HK-2 (cell line): ENCODE measurements at regions not wholly inside any gene's neighbourhood (a gene's known extent, or its start where the extent isn't known, plus 50 kb on each side); places are given as distances from the start of the nearest gene placed in this dataset.
A peak's percentile ranks its signal among the peaks of the same experiment; 100 is the strongest.

ENCODE experiments used
- DNase-seq: peaks from one replicate; pipeline ENCODE4 v3.0.0-alpha.2; 2018; ENCODE audit not compliant: unreplicated experiment

DNA sequence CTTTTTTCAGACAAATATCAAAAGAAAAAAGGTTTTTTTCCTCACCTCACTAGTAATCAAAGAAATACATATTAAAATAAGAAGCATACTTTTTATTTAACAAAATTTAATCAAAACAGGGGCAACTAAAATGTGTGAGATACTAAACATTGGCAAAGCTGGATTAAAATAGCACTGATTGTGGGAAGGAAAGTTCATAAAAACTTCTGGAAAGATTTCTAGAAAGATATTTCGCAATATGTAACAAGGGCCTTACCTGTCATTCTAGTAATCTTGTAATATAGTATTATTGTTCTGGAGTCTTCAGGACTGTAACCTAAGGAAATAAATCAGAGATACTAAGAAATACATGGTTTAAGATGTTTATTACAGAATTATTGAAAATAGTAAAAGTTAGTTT lies 482.5 kb downstream of the SUCLA2 start:
- DNase-seq, result no peak

GRCh38 chr13:47511647-47512046 lies 489.4 kb downstream of the SUCLA2 start:
- no peak for DNase-seq

GRCh38 chr13:47508527-47509228 lies 492.4 kb downstream of the SUCLA2 start:
- no peak for DNase-seq

DNA sequence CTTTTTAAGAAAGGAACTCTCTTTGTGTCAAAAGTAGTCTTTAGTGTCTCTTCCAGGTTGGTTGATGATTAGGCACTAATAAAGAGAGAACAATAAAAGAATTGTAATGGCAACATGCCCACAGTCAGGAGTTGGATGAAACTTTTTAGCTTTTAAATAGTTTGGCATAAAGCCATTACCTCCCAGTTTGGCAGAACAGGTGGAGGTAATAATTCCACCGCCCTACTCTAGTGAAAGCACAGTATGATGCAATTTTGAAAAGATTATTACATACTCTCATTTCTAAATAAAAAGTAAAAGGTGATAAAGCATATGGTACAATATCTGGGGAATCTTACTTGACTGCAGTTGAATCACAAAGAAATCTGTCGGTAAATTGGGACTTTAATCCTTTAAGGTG lies 497.6 kb downstream of the SUCLA2 start:
- no peak for DNase-seq

DNA sequence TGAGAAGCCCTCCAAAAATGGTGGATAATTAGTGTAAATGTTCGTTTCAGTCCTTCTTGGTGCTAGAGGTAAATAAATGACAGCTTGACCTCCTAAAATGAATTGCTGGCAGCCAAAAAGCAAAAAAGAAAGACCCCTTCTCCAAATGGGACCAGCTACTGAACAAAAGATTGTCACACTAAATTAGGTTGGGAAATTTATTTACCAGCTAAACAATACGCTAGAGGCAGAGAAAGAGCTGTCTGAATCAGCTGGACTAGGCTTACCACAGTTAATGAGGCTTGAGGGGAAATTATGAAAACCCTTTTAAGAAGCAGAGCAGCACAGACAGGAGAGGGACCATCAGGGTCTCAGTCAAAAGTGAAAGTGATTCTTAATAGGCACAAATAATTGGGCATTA lies 498.9 kb downstream of the SUCLA2 start:
- DNase-seq, result no peak

GRCh38 chr13:47499358-47500150 lies 501.5 kb downstream of the SUCLA2 start:
- DNase-seq, result no peak

GRCh38 chr13:47484548-47484947 lies 516.5 kb downstream of the SUCLA2 start:
- no peak for DNase-seq

DNA sequence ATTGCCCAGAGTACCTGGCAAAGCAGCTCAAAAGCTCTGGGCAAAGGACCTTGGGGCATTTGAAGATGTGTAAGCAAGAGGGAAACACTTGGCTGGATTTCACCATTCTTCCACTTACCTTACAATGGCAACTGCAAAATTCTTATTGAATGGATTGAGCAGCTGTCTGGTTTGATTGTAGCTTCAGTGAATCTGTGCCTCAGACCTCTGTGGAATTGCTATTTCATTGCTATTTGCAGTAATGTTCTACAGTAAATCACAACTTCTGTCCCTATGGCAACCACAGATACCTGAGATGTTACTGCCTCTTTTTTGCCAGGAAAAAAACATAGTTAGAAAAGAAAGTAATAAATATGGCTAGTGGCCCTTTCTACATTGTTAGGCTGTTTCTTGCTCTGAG lies 519.5 kb downstream of the SUCLA2 start:
- DNase-seq, result no peak

GRCh38 chr13:47480951-47481350 lies 520.1 kb downstream of the SUCLA2 start:
- no peak for DNase-seq

- DNase-seq, result no peak
Measured at GRCh38 chr13:47480121-47480520, 521.0 kb downstream of the SUCLA2 start.

- DNase-seq, result no peak
Measured at GRCh38 chr13:47478985-47479384, 522.1 kb downstream of the SUCLA2 start.

DNA sequence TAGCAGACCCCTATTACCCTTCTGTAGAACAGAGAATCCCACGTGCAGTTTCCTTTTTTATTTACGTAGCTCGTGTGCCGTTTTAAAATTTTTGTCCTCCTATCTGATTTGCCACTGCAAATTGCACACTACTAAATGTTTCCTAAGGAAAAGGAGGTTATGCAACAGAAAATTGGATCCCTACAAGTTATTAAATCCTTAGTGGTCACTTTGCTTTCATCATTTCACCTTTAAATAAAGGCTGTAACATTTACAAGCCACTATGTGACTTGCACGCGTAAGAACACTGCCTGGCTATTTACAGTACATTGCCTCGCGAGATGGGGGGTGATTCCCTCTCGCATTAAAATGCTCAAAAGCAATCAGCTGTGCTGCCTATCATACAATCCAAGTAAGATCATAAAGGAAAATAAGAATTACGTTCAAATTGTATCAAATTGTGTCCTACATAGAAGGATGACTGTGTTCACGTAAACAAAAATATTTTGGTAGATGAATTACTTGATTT lies 525.6 kb downstream of the SUCLA2 start:
- DNase-seq, result no peak

GRCh38 chr13:47474839-47475238 lies 526.2 kb downstream of the SUCLA2 start:
- no peak for DNase-seq

DNA sequence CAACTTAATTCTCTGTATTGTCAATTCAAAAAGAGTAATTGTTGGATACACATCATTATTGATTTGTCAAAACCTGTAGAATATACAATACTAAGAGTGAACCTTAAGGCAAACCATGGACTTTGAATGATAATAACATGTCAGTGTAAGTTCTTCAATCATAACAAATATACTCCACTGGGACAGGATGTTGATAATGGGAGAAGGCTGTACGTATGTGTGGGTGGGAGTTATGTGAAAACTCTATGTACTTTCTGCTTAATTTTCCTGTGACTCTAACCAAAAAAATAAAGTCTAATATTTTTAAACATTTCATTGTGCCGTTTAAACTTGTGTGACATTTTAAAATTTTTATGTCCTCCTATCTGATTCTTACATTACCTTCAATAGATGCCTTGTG lies 526.7 kb downstream of the SUCLA2 start:
- DNase-seq, result no peak

- no peak for DNase-seq
Measured at GRCh38 chr13:47472516-47472915, 528.6 kb downstream of the SUCLA2 start.

- peak; percentile 5 for DNase-seq
Measured at GRCh38 chr13:47463726-47464125, 537.3 kb downstream of the SUCLA2 start.

DNA sequence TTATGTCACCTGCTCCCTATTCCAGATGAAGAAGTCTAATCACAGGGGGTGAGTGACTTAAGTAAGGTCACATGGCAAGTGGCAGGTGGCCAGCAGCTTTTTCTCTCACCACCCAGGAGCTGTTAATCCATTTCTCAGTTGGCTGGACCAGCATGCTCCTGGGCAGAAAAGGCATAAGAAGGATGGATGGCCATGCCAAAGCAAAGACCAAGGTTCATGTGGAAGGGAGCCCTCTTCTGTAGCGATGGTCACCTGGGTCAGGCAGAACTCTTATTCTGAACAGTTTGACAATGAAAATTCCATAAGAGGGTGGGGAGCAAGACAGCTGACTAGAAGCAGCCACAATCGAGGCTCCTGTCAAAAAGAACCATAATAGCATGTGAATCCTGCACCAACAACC lies 538.1 kb downstream of the SUCLA2 start:
- DNase-seq, result no peak

DNA sequence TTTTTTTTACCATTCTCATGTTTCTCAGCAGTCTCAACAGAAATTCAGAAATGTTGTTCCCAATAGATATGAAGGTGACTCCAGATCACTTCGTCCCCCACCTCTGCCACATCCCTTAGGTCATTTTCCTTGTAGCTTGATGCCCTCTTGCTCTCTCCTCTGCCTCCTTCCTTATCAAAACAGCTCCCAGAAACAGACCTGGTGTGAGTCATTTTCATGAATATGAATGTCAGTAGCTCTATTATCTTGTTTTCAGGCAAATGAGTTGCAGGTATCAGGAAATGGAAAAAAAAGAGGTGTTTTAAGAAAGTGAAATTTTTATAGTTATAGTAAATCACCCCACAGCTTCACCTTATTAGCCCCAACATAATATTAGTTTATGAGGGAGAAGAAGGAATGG lies 539.3 kb downstream of the SUCLA2 start:
- no peak for DNase-seq

DNA sequence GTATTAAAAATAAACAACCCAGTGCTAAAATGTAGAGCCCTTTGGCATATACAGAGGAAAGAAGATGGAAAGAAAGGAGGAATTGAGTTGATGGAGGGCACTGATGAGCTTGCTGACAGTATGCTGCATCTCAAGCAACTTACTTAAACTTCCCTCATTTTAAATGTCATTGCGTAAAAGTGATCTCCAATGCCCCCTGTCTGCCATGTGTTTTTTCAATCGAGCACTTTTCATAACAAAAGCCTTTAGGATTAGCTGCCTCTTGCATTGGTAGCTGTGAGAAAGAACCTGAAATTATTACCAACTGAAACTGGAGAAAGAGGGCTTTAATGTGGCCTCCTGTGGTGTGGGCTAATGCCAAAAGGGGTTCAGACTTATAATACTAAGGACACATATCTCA lies 541.6 kb downstream of the SUCLA2 start:
- no peak for DNase-seq

DNA sequence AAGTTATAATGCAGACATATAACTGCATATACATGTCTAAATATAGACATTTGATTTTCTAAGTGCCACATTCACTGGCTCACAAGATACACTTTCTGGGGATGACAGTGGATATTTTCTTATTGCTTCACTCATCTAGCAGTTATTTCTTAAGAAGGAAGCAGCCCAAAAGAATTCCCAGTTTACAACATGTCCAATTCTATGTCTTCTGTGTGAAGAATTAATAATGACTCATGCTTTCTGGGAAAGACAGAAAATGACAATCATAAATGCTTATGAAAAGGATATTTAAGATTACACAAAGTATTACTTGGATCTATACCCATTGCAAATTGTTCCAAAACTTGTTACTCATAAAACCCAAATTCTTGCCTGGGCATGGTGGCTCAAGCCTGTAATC lies 543.4 kb downstream of the SUCLA2 start:
- no peak for DNase-seq

GRCh38 chr13:47455626-47456025 lies 545.4 kb downstream of the SUCLA2 start:
- no peak for DNase-seq

DNA sequence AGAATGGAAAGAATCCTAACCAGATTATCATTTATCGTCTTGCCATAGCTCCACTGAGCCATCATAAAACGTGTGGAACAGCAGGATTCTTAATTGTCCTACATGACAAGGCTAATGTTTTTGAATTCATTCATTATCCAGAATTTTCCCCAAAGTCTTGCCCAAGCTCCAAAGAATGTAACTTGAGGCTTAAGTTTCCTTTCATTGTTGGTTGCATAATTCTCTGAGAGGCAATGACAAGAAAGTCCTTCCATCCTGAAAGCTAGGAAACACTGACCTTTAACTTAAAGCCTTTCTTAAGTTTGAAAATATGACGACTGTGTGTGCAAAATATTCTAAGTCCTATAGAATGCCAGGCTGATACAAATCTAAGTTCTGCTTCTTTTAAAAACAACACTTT lies 546.1 kb downstream of the SUCLA2 start:
- no peak for DNase-seq

DNA sequence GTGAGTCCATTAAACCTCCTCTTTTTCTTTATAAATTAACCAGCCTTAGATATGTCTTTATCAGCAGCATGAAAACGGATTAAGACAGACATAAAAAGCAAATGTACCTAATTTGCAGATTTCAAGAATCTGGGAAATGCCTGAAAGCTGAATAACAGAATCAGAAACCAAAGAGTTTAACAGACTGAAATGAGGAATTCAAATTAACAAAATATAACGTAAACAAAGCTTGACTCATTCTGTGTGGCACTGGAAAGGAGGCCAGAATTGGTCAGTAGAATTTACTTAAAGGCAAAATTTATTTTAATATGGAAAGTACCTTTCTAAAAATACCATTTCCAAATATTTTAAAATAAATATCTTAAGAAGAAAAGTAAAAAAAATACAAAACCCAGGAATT lies 540.6 kb upstream of the HTR2A start:
- no peak for DNase-seq
